ENCODE measurements at regions not wholly inside any gene's neighbourhood (a gene's known extent, or its start where the extent isn't known, plus 50 kb on each side); places are given as distances from the start of the nearest gene placed in this dataset.

GRCh38 chrX:147573266-147573665 is 338.5 kb upstream of the FMR1 start:
- TF ChIP-seq CTCF (conservative IDR thresholded peaks at IDR 0.05): no peak
- TF ChIP-seq EZH2 (IDR thresholded peaks at IDR 0.05; ENCODE audit: low read depth): no peak
